GM13976 (cell line): ENCODE measurements at regions not wholly inside any gene's neighbourhood (a gene's known extent, or its start where the extent isn't known, plus 50 kb on each side); places are given as distances from the start of the nearest gene placed in this dataset.
"Not testable (repeated sequence)": the region's sequence is repeated elsewhere in the genome, so short reads cannot be mapped to it uniquely, and the experiment has no call there.

Source experiments
- DNase-seq: peaks from one replicate; pipeline ENCODE4 v3.0.0; 2012; ENCODE audit warnings: low spot score
- in situ Hi-C: fragments of 300-500 bp; cut with MboI; formaldehyde crosslinking; loops from one replicate; pipeline ENCODE4 v1.12.0; 2022; ENCODE audit warnings: low sequenced_read_pairs, mixed read lengths, inconsistent platforms; ENCODE audit not compliant: unreplicated experiment
- TF ChIP-seq, protein P1 (sequence below): IDR thresholded peaks from 2 replicates; pipeline ENCODE4 v1.5.1; 2012; ENCODE audit warnings: borderline replicate concordance, mild to moderate bottlenecking; ENCODE audit not compliant: insufficient read depth; ENCODE audit errors: extremely low read depth, missing control alignments, control extremely low read depth

DNA sequence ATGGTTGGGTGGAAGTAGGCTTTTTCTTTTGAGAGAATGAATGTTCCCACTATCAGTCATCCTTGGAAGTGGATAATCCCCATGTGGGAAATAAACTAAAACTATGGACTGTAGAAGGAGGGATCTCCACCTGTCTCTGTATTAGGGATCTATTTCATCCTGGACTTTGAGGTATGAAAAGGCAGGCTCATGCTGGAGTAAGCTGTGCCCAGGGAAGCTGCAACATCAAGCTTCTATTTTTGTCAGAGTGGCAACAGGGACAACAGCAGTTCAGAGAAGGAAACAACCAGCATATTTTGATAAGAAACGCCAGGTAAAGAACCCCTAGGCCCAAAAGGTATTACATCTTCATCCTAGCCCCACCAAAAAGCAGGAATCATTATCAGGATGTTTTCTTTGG lies 122.0 kb downstream of the MDH1 start:
- TF ChIP-seq, protein P1, sequence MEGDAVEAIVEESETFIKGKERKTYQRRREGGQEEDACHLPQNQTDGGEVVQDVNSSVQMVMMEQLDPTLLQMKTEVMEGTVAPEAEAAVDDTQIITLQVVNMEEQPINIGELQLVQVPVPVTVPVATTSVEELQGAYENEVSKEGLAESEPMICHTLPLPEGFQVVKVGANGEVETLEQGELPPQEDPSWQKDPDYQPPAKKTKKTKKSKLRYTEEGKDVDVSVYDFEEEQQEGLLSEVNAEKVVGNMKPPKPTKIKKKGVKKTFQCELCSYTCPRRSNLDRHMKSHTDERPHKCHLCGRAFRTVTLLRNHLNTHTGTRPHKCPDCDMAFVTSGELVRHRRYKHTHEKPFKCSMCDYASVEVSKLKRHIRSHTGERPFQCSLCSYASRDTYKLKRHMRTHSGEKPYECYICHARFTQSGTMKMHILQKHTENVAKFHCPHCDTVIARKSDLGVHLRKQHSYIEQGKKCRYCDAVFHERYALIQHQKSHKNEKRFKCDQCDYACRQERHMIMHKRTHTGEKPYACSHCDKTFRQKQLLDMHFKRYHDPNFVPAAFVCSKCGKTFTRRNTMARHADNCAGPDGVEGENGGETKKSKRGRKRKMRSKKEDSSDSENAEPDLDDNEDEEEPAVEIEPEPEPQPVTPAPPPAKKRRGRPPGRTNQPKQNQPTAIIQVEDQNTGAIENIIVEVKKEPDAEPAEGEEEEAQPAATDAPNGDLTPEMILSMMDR = no peak
- in situ Hi-C loops = no loop called here
- no peak for DNase-seq

DNA sequence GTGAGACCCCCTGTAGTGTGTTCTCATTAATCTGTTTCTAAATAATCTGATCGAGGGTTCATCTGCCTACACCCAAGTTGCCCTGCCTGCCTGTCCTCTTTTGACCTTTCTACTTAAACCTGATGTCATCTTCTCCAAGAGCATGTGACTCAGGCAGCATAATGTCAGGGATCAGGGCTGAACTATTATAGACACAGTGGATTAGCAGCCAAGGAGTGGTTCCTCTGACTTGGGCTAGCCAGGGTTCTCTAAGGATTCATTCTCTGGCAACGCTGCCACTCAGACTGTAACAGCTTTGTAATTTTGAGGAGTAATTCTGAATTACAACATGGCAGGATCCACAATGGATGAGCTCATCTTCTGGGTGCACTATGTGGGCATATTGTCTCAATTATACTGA lies 124.0 kb downstream of the MDH1 start:
- in situ Hi-C loops = no loop called here

DNA sequence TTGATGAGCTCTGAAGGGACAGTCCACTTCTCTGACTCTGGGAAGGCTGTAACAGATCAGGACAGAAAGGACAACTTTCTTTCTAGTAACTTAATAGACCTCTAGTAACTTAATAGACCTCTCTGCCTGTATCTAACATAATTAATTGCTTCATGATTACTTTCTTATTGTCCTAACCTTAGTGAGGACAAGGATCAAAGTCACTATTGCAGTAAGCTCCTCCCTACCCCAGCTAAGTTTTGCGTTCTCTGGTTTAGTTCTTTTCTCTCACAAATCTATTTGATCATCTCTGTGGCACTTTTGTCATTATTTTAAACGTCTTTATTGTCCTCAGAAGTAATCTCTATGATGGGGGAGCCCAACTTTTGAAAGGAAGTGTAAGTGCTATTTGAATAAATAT lies 125.5 kb upstream of the UGP2 start:
- in situ Hi-C loops = no loop called here
- TF ChIP-seq, protein P1 = no peak
- DNase-seq = no peak

More for the DNA sequence above, 124.0 kb downstream of the MDH1 start:
- DNase-seq = no peak
- TF ChIP-seq, protein P1 = no peak

DNA sequence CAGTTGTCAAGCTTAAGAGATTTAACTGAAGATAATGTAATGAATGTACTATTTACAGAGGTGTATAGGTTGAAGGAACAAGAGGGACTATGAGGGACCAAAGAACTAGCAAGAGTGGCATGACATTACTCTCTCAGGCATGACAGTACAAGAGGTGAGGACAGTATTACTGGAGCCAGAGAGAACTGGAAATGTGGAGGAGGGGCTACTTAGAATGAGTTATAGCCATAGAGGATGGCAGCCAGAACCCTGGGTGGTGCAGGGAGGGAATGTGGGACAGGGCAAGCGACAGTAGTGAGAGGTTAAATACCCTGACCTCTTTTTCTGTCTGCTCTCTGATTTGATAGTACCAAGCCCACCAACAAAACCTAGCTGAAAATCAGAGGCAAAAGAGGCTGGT lies 122.6 kb upstream of the UGP2 start:
- in situ Hi-C loops = no loop called here
- no peak for DNase-seq
- TF ChIP-seq, protein P1 = no peak

DNA sequence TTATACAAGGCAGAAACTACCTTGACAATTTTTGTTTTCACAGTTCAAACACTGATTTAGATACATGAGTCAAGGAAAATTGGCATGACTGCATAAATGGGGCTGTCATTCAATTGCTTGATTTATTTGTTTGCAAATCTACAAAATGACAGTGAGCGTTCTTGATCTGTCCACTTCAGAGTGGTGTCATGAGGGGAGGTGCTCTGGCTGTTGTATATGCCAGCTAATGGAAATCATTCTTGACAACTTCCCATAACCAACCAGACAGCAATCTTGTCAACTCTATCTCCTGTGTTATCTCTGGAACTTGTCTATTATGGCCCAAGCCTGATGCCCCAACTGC lies 120.6 kb upstream of the UGP2 start:
- in situ Hi-C loops = no loop called here
- TF ChIP-seq, protein P1 = no peak
- DNase-seq = no peak

DNA sequence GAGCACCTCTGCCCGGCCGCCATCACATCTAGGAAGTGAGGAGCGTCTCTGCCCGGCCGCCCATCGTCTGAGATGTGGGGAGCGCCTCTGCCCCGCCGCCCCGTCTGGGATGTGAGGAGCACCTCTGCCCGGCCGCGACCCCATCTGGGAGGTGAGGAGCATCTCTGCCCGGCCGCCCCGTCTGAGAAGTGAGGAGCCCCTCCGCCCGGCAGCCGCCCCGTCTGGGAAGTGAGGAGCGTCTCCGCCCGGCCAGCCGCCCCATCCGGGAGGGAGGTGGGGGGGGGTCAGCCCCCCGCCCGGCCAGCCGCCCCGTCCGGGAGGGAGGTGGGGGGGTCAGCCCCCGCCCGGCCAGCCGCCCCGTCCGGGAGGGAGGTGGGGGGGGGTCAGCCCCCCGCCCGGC lies 119.4 kb upstream of the UGP2 start:
- in situ Hi-C loops = not testable (repeated sequence)

DNA sequence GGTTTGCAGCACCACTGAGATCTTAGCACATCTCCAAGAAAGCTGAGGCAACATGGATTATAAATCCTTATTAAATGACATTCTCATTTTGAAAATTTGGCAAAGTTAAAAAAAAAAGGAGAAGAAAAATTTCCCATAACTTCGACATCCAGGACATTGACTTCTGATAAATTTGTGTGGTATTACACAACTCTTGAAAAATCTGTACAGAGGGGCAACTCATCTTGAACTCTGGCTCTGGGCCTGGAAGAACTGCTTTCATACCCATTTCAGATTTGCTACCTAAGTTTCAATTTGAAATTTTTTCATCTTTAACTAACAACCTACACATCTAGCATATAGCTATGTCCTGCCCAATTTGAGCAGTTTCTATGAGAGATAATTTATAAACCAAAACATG lies 118.0 kb upstream of the UGP2 start:
- in situ Hi-C loops = no loop called here
- TF ChIP-seq, protein P1 = no peak

More for the DNA sequence above, 119.4 kb upstream of the UGP2 start:
- DNase-seq = not testable (repeated sequence)

DNA sequence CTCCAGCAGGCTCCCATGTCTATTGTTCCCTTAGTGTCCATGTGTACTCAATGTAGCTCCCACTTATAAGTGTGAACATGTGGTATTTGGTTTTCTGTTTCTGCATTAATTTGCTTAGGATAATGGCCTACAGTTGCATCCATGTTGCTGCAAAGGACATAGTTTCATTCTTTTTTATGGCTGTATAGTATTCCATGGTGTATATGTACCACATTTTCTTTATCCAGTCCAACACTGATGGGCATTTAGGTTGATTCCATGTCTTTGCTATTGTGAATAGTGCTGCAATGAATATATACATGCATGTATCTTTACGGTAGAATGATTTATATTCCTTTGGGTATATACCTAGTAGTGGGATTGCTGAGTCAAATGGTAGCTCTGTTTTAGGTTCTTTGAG lies 116.5 kb upstream of the UGP2 start:
- DNase-seq, in situ Hi-C loops: not testable (repeated sequence)

More for the DNA sequence above, 118.0 kb upstream of the UGP2 start:
- DNase-seq = no peak
